ENCODE measurements at regions not wholly inside any gene's neighbourhood (a gene's known extent, or its start where the extent isn't known, plus 50 kb on each side); places are given as distances from the start of the nearest gene placed in this dataset.

DNA sequence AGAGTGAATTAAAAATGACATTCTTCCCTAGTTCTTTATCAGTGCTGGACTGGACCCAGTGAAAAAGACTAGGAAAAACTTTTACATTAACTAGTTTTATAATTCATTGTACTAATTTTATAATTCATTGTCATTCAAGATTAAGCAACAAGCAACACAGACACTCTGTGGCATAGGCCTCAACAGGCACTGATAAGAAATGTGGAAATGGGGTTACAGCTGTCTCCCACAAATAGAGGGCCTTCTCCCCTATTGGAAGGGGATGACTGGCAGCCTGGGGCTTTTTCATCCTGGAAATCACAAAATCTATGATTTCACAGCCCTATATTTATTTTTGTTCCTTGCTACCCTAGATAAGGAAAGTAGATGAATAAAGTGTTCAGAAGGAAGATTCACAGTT is 370.6 kb downstream of the GBE1 start:
- DNase-seq (ENCODE audit: low spot score in 2 of 2), result no peak
- Histone ChIP-seq H3K9me3 (no peaks in the 10 kb centered on the region), H3K27ac (no peak overlapping the region), H3K27me3 (no peaks in the 10 kb centered on the region), H3K4me3 (no peak overlapping the region), H3K36me3 (no peaks in the 10 kb centered on the region), H3K4me1 (no peaks in the 10 kb centered on the region)
- TF ChIP-seq, protein P1, sequence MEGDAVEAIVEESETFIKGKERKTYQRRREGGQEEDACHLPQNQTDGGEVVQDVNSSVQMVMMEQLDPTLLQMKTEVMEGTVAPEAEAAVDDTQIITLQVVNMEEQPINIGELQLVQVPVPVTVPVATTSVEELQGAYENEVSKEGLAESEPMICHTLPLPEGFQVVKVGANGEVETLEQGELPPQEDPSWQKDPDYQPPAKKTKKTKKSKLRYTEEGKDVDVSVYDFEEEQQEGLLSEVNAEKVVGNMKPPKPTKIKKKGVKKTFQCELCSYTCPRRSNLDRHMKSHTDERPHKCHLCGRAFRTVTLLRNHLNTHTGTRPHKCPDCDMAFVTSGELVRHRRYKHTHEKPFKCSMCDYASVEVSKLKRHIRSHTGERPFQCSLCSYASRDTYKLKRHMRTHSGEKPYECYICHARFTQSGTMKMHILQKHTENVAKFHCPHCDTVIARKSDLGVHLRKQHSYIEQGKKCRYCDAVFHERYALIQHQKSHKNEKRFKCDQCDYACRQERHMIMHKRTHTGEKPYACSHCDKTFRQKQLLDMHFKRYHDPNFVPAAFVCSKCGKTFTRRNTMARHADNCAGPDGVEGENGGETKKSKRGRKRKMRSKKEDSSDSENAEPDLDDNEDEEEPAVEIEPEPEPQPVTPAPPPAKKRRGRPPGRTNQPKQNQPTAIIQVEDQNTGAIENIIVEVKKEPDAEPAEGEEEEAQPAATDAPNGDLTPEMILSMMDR (IDR thresholded peaks at IDR 0.05), result no peak
- TF ChIP-seq EP300 (IDR thresholded peaks at IDR 0.05) (no peak), POLR2A (IDR thresholded peaks at IDR 0.05) (no peak)

GRCh38 chr3:81388191-81388590 is 373.3 kb downstream of the GBE1 start:
- DNase-seq (ENCODE audit: low spot score in 2 of 2), result no peak
- TF ChIP-seq POLR2A (IDR thresholded peaks at IDR 0.05) (no peak), EP300 (IDR thresholded peaks at IDR 0.05) (no peak)
- TF ChIP-seq, protein P1 (IDR thresholded peaks at IDR 0.05), result no peak
- WGBS, 2 donors, result 74 to 81% methylated on average over 4 of the region's 4 CpGs

DNA sequence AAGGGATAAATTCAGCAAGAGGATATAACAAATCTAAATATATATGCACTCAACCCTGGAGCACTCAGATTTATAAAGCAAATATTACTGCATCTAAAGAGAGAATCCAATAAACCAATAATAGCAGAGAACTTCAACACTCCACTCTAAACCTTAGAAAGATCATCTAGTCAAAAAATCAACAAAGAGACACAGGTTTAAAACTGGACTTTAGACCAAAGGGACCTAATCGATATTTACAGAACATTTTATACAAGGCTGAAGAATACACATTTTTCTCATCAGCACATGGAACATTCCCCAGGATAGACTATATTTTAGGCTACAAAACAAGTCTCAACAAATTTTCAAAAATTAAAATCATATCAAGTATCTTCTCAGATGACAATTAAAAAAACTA is 379.0 kb downstream of the GBE1 start:
- Histone ChIP-seq H3K4me3 (no peak overlapping the region), H3K27me3 (no peaks in the 10 kb centered on the region), H3K9me3 (peaks cover 0 to 11% (median 0%) of the 10 kb centered on the region in 4 donors), H3K36me3 (no peaks in the 10 kb centered on the region), H3K4me1 (no peaks in the 10 kb centered on the region), H3K27ac (no peak overlapping the region)
- DNase-seq (ENCODE audit: low spot score in 2 of 2), result no peak
- WGBS, 2 donors, result 96 to 98% methylated on average over 1 of the region's 1 CpG
- TF ChIP-seq EP300 (IDR thresholded peaks at IDR 0.05) (no peak), POLR2A (IDR thresholded peaks at IDR 0.05) (no peak)
- TF ChIP-seq, protein P1 (IDR thresholded peaks at IDR 0.05), result no peak

More at GRCh38 chr3:81388191-81388590, 373.3 kb downstream of the GBE1 start:
- no peak overlapping the region for H3K4me3 ChIP-seq
- H3K36me3 ChIP-seq, result no peaks in the 10 kb centered on the region
- no peaks in the 10 kb centered on the region for H3K4me1 ChIP-seq
- no peak overlapping the region for H3K27ac ChIP-seq
- no peaks in the 10 kb centered on the region for H3K9me3 ChIP-seq
- H3K27me3 ChIP-seq, result no peaks in the 10 kb centered on the region

GRCh38 chr3:81380234-81380633 is 381.2 kb downstream of the GBE1 start:
- Histone ChIP-seq H3K4me3 (no peak overlapping the region), H3K9me3 (peaks cover 0 to 11% (median 0%) of the 10 kb centered on the region in 4 donors), H3K36me3 (no peaks in the 10 kb centered on the region), H3K27me3 (no peaks in the 10 kb centered on the region), H3K4me1 (no peaks in the 10 kb centered on the region), H3K27ac (no peak overlapping the region)
- TF ChIP-seq, protein P1 (IDR thresholded peaks at IDR 0.05), result no peak
- no peak for TF ChIP-seq EP300 (IDR thresholded peaks at IDR 0.05)
- no peak for TF ChIP-seq POLR2A (IDR thresholded peaks at IDR 0.05)
- no peak for DNase-seq (ENCODE audit: low spot score in 2 of 2)
- WGBS, 2 donors, result 92 to 100% methylated on average over 1 to 3 of the region's 4 CpGs

DNA sequence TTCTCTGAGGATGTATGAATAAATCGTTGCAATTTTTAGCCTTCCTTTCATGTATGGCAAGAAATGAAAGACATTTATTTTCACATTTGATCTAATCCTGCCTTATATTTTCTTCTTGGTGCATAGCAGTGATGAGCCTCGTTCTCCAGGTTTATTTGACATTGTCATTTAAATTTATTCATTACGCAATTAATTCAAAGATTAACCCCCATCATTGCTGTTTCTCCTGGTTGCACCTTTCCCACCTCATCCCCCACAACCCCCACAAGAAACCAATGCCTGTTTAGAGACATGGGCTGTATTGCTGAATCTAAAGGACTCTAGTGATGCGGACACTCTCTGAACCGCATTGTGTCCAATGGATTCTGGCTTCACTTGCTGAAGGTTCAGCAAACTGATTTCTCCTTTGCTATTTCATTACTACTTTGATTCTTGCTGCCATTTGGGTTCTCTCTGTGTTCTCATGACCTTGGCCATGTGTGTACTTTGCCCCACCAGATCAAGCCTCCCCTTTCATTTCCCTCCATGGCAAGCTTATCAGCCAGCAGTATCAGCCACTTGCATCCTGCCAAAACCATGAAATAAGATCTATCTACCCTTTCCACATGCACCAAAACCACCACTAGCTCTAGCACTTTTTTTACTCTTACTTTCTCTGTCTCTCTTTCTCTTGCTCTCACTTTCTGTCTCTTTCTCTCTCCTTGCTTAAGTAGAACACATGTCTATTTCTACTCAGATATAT is 382.7 kb downstream of the GBE1 start:
- DNase-seq (ENCODE audit: low spot score in 2 of 2), result no peak
- Histone ChIP-seq H3K27me3 (no peaks in the 10 kb centered on the region), H3K4me3 (no peak overlapping the region), H3K36me3 (no peaks in the 10 kb centered on the region), H3K4me1 (no peaks in the 10 kb centered on the region), H3K27ac (no peak overlapping the region), H3K9me3 (peaks cover 0 to 11% (median 0%) of the 10 kb centered on the region in 4 donors)
- TF ChIP-seq EP300 (IDR thresholded peaks at IDR 0.05) (no peak), POLR2A (IDR thresholded peaks at IDR 0.05) (no peak)
- TF ChIP-seq, protein P1 (IDR thresholded peaks at IDR 0.05), result no peak
- WGBS, 2 donors, result 68 to 77% methylated on average over 5 of the region's 5 CpGs

Measured in tibial nerve (tissue), 4 donors.